Parathyroid adenoma (tissue), 2 donors: ENCODE measurements at regions not wholly inside any gene's neighbourhood (a gene's known extent, or its start where the extent isn't known, plus 50 kb on each side); places are given as distances from the start of the nearest gene placed in this dataset.

Experiments used
- H2AFZ ChIP-seq: fragments of 300-600 bp; sonication (generic); one replicate; pipeline ENCODE4 v1.7.0; 2017; ENCODE audit warnings: antibody characterized with exemption, mild to moderate bottlenecking
- H3K27ac ChIP-seq: fragments of 300-600 bp; sonication (generic); one replicate; pipeline ENCODE4 v1.7.0; 2017
- H3K27me3 ChIP-seq: fragments of 300-600 bp; sonication (generic); one replicate; pipeline ENCODE4 v1.7.0; 2017; ENCODE audit warnings: low read length; ENCODE audit not compliant: control insufficient read depth, insufficient read depth
- H3K36me3 ChIP-seq: fragments of 300-600 bp; sonication (generic); one replicate; pipeline ENCODE4 v1.7.0; 2017; ENCODE audit warnings: low read length; ENCODE audit not compliant: control insufficient read depth, insufficient read depth
- H3K4me1 ChIP-seq: fragments of 300-600 bp; sonication (generic); one replicate; pipeline ENCODE4 v1.7.0; 2017; ENCODE audit warnings: control low read depth
- H3K4me2 ChIP-seq: fragments of 300-600 bp; sonication (generic); one replicate; pipeline ENCODE4 v1.7.0; 2017; ENCODE audit warnings: low read length
- H3K4me3 ChIP-seq: fragments of 300-600 bp; sonication (generic); one replicate; pipeline ENCODE4 v1.7.0; 2017; ENCODE audit warnings: low read depth, low read length
- H3K79me2 ChIP-seq: fragments of 300-600 bp; sonication (generic); one replicate; pipeline ENCODE4 v1.7.0; 2017; ENCODE audit warnings: control low read depth
- H3K9ac ChIP-seq: fragments of 300-600 bp; sonication (generic); one replicate; pipeline ENCODE4 v1.7.0; 2017; ENCODE audit warnings: mild to moderate bottlenecking
- H3K9me3 ChIP-seq: fragments of 300-600 bp; sonication (generic); one replicate; pipeline ENCODE4 v1.7.0; 2017; ENCODE audit warnings: low read length; ENCODE audit not compliant: control insufficient read depth
- TF ChIP-seq, protein P1 (sequence below): fragments of 300-600 bp; sonication (generic); IDR thresholded peaks from one replicate; pipeline ENCODE4 v1.7.0; 2017; ENCODE audit warnings: antibody characterized with exemption, mild to moderate bottlenecking
- donor health status: primary hyperparathyroidism.

DNA sequence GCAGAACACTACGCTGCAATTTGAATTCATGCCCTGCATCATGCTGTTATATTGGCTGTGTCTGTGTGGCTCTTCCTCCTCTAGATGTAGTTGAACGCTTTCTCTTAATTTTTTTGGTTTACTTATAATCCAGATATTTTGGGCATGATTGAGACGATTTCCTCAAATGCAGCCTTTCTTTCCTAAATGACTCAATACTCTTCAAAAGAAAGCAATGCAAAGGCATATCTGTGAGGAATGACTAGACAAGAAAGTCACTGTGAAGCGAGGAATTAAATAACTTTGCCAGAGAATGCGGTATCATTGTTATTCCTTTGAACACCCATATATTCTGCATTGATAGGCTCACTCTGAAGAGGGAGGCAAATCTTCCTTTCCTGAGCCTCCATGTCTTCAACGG lies 152.8 kb downstream of the YIPF5 start:
- H3K9ac ChIP-seq, result no peak overlapping the region
- no peaks in the 10 kb centered on the region for H3K79me2 ChIP-seq
- no peak overlapping the region for H3K4me3 ChIP-seq
- no peaks in the 10 kb centered on the region for H3K4me1 ChIP-seq
- H2AFZ ChIP-seq, result no peak overlapping the region
- H3K4me2 ChIP-seq, result no peak overlapping the region
- TF ChIP-seq, protein P1, sequence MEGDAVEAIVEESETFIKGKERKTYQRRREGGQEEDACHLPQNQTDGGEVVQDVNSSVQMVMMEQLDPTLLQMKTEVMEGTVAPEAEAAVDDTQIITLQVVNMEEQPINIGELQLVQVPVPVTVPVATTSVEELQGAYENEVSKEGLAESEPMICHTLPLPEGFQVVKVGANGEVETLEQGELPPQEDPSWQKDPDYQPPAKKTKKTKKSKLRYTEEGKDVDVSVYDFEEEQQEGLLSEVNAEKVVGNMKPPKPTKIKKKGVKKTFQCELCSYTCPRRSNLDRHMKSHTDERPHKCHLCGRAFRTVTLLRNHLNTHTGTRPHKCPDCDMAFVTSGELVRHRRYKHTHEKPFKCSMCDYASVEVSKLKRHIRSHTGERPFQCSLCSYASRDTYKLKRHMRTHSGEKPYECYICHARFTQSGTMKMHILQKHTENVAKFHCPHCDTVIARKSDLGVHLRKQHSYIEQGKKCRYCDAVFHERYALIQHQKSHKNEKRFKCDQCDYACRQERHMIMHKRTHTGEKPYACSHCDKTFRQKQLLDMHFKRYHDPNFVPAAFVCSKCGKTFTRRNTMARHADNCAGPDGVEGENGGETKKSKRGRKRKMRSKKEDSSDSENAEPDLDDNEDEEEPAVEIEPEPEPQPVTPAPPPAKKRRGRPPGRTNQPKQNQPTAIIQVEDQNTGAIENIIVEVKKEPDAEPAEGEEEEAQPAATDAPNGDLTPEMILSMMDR, result no peak
- no peaks in the 10 kb centered on the region for H3K9me3 ChIP-seq
- H3K36me3 ChIP-seq, result no peaks in the 10 kb centered on the region
- H3K27me3 ChIP-seq, result no peaks in the 10 kb centered on the region
- H3K27ac ChIP-seq, result no peak overlapping the region

DNA sequence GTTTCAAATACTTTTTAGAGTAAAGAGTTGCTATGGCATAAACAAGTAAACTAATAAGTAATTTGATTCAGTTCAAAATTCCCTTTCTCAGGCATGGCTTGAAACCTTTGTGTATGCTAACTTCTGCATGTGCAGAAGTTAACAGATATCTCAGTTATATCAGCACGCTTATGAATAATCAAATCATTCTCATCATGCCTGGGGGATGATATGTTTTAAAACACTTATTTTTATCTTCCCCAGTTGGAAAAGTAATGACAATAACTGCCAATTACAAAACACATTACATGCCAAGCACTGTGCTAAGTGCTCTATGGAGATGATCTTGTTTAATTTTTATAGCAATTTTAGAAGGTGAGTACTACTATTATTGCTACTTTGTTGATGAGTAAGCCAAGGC lies 146.4 kb downstream of the YIPF5 start:
- Histone ChIP-seq H3K4me1 (no peaks in the 10 kb centered on the region), H3K27me3 (no peaks in the 10 kb centered on the region), H3K9me3 (no peaks in the 10 kb centered on the region), H3K4me3 (no peak overlapping the region), H3K9ac (no peak overlapping the region), H2AFZ (no peak overlapping the region), H3K27ac (no peak overlapping the region), H3K36me3 (no peaks in the 10 kb centered on the region), H3K79me2 (no peaks in the 10 kb centered on the region), H3K4me2 (no peak overlapping the region)
- TF ChIP-seq, protein P1, result no peak

DNA sequence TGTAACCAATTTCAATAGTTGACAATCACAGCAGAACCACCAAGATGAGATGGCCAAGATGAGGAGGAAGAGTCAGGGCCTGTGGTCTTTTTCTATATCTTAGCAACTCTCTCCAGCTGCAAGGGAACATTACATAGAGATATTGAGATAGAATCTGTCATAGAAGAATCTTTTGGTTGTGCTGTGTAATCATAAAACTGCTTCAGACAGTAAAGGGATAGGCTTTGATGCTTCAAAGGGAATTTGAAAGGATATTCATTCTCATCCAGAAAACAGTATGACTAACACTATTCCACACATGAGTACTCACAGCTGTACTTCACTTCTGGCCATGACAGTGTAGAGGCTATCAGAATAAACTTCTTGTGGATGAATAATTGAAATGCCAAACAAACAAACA lies 145.9 kb downstream of the YIPF5 start:
- H3K27me3 ChIP-seq, result no peaks in the 10 kb centered on the region
- H2AFZ ChIP-seq, result no peak overlapping the region
- H3K9ac ChIP-seq, result no peak overlapping the region
- no peaks in the 10 kb centered on the region for H3K4me1 ChIP-seq
- TF ChIP-seq, protein P1, result no peak
- no peaks in the 10 kb centered on the region for H3K79me2 ChIP-seq
- H3K9me3 ChIP-seq, result no peaks in the 10 kb centered on the region
- H3K4me2 ChIP-seq, result no peak overlapping the region
- no peaks in the 10 kb centered on the region for H3K36me3 ChIP-seq
- no peak overlapping the region for H3K4me3 ChIP-seq
- H3K27ac ChIP-seq, result no peak overlapping the region

DNA sequence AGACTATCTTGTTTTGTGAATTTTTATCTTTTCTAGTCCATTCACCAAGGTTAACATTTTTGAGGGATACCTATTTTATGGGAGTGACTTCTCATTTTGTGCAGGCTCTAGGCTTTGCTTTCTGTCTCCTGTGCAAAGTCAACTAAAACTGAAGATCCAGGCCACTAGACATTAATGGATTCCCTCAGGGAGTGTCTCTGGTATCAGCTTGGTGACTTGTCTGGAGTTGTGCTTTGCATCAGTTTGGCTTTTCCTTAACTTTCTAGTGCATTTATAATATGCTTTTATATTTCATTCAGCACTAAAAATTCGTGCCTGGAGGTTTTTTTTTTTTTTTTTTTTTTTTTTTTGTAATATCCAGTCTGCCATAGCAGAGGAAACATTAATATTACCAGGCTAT lies 144.2 kb downstream of the YIPF5 start:
- Histone ChIP-seq H3K4me3 (no peak overlapping the region), H3K4me1 (no peaks in the 10 kb centered on the region), H3K4me2 (no peak overlapping the region), H3K27me3 (no peaks in the 10 kb centered on the region), H3K9me3 (no peaks in the 10 kb centered on the region), H3K9ac (no peak overlapping the region), H3K27ac (no peak overlapping the region), H3K36me3 (no peaks in the 10 kb centered on the region), H2AFZ (no peak overlapping the region), H3K79me2 (no peaks in the 10 kb centered on the region)
- TF ChIP-seq, protein P1, result no peak

DNA sequence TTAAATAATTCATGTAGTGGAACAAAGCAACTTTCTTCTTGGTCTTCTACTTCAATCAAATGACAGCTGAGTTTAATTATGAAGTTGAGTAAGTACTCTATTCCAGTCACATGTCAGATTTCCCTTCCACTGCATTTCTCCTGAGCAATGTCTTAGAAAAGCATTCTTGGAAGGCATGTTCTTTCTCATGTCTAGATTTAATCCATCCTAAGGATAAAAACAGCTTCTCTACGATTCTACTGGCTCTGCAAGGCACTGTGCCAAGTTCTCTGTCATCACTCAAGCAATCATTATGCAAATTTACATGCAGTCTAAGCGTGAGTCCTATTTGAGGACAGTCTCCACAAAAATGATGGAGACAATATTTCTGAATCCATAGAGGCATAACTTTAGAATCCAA lies 142.4 kb downstream of the YIPF5 start:
- Histone ChIP-seq H3K27me3 (no peaks in the 10 kb centered on the region), H3K4me1 (no peaks in the 10 kb centered on the region), H3K79me2 (no peaks in the 10 kb centered on the region), H3K4me2 (no peak overlapping the region), H3K27ac (no peak overlapping the region), H3K9me3 (no peaks in the 10 kb centered on the region), H3K36me3 (no peaks in the 10 kb centered on the region), H2AFZ (no peak overlapping the region), H3K4me3 (no peak overlapping the region), H3K9ac (no peak overlapping the region)
- TF ChIP-seq, protein P1, result no peak
